ENCODE measurements at regions not wholly inside any gene's neighbourhood (a gene's known extent, or its start where the extent isn't known, plus 50 kb on each side); places are given as distances from the start of the nearest gene placed in this dataset.

GRCh38 chr12:73424484-73424883 is 1113.2 kb upstream of the ATXN7L3B start:
- no peak for TF ChIP-seq CTCF (IDR thresholded peaks at IDR 0.05)

DNA sequence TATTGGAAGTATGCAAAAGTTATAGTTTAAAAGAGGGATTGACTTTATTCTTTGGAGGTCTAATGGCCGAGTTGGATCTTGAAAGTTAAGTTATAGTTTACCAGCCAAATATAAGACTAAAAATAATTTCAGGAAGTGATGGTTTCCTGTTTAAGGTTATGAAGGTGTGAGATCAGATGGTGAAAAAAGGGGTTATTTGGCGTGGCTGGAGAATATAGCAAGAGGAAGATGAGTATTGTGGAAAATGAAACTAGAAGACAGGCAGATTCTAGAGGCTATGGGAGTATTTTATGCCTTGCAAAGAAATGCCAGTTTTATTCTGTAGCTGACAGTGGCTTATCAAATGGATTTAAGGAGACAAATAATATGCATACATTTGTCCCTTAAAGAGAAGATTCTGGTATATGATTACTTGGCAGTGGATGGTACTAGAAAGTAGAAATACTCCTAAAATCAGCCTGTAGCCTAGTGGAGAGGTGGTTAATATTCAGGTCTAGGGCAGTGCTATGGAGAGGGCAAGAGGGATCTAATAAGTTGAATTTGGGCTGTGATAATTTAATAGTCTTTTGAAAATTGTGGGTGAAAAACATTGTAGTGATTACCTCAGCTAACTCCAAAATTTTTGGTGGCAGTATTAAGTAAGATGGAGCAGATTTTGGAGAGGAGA is 1091.8 kb upstream of the ATXN7L3B start:
- no peak for TF ChIP-seq CTCF (IDR thresholded peaks at IDR 0.05)

DNA sequence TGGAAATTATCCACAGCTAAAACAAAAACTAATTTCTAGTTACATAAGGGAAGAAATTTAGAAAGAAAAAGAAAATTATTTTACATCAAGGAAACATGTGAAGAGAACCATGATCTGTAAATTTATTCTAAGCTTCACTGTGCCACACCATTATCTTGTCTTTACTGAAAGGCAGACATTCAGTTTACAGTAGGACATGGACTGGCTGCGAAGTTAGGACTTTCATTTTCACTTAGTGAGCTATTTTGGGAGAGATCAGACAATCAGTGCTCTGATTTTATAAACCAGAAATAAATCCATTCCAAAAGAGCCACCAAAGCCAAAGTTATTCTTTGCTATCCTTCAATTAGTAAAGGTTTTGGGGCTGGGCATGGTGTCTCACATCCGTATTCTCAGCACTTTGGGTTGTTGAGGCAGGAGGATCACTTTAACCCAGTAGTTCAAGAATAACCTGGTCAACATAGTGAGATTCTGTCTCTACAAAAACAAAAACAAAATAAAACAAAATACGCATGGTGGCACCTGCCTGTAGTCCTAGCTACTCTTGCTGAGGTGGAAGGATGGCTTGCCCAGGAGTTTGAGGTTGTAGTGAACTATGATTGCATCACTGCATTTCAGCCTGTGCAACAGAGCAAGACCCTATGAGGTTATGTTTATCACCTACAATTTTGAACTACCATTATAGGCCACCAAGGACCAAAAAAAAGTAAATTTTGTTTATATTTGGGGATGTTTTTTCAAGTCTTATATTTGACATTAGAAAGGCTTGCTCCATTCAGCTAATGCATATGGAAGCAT is 1084.8 kb upstream of the ATXN7L3B start:
- TF ChIP-seq CTCF (IDR thresholded peaks at IDR 0.05) = no peak

- TF ChIP-seq CTCF (IDR thresholded peaks at IDR 0.05) = no peak
These were observed 1077.4 kb upstream of the ATXN7L3B start for GRCh38 chr12:73460212-73460611.

- TF ChIP-seq CTCF (IDR thresholded peaks at IDR 0.05) = no peak
These were observed 1072.5 kb upstream of the ATXN7L3B start for GRCh38 chr12:73465106-73465505.

DNA sequence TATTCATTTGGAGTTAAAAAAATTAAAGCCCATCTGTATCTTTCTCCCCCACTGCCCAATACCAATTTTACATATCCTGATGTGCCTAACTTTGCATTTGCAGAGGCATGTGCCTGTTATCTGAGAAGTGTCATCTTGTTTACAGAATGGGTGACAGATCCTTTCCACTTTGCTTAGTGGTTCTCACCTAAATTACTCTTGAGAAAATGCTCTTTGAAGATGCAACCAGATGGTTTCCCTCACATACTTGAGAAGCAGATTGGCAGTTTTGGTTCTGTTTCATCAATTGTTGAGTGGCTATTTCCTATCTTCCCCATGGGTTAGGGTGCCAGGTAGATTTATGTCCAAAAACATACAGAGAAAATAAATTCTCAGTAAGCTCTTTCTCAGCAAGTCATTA is 1051.4 kb upstream of the ATXN7L3B start:
- no peak for TF ChIP-seq CTCF (IDR thresholded peaks at IDR 0.05)

DNA sequence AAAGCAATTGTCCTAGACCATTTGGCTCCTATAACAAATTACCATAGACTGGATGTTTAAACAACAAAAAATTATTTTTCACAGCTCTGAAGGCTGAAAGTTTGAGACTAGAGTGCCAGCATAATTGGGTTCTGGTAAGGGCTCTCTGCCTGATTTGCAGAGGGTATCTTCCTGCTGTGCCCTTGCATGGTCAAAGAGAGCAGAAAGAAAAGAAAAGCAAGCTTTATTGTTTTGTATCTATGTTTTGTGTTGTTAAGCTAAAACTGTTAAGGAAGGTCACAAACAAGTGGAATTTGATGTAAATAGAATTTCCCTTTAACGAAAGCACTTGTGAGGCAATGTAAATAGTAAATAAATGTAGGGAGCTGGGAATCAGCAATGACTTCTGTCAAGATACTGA is 1031.0 kb upstream of the ATXN7L3B start:
- TF ChIP-seq CTCF (IDR thresholded peaks at IDR 0.05) = no peak
